Activated CD8-positive, alpha-beta T cell treated with anti-CD3 and anti-CD28 coated beads, Interleukin-2, amount 10 ng/mL, durations not matched to agents 7 days and 5 days (primary cell): ENCODE measurements at regions not wholly inside any gene's neighbourhood (a gene's known extent, or its start where the extent isn't known, plus 50 kb on each side); places are given as distances from the start of the nearest gene placed in this dataset.

Experiments
- ATAC-seq: fragments of 150-1000 bp; cut with Tn5 transposase; one replicate; pipeline ENCODE4 v1.10.0; 2021; ENCODE audit warnings: moderate library complexity
- CTCF ChIA-PET: fragments of 350-600 bp; sonication (Branson Sonifier 250); formaldehyde crosslinking; loops from one replicate; lab custom pipeline; 2021; ENCODE audit warnings: antibody characterized with exemption; lab: Charles Lee
- POLR2A ChIA-PET: fragments of 350-600 bp; sonication (Branson Sonifier 250); formaldehyde crosslinking; loops from one replicate; lab custom pipeline; 2021; ENCODE audit warnings: antibody characterized with exemption; lab: Charles Lee
- DNase-seq: peaks from one replicate; pipeline ENCODE4 v3.0.0-alpha.2; 2020
- H3K27ac Mint-ChIP-seq: one replicate; pipeline ENCODE4 v1.8.0; 2021; ENCODE audit warnings: mild to moderate bottlenecking, mixed read lengths
- H3K27me3 Mint-ChIP-seq: one replicate; pipeline ENCODE4 v1.8.0; 2021; ENCODE audit warnings: low read depth, mixed read lengths
- H3K36me3 Mint-ChIP-seq: one replicate; pipeline ENCODE4 v1.8.0; 2021; ENCODE audit warnings: low read depth, mixed read lengths
- H3K4me1 Mint-ChIP-seq: one replicate; pipeline ENCODE4 v1.8.0; 2021; ENCODE audit warnings: low read depth, mixed read lengths
- H3K4me3 Mint-ChIP-seq: one replicate; pipeline ENCODE4 v1.8.0; 2021; ENCODE audit warnings: mild to moderate bottlenecking, mixed read lengths
- H3K9me3 Mint-ChIP-seq: one replicate; pipeline ENCODE4 v1.8.0; 2022; ENCODE audit warnings: mixed read lengths; ENCODE audit not compliant: insufficient read depth

DNA sequence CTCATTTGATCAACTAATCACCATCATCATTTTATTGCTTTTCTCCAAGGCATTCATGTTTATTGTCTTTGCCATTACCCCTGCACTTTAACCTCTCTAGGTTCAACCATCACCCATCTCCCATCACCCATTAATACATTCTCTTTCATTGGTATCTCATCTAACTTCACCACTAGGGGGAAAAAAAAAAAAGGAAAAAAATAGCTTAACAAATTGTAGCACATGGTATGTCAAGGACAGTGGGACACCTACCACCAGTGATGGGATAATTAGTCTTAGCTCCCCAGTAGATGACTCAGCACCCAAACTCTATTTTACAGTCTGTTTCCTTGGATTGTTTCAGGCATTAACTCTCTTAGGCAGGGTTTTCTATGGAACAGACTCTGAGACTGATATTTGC lies 1770.2 kb upstream of the MIR17HG start:
- no peak overlapping the region for H3K4me3 Mint-ChIP-seq
- CTCF ChIA-PET = no interaction called here

GRCh38 chr13:89584058-89584620 lies 1763.3 kb upstream of the MIR17HG start:
- Mint-ChIP-seq H3K36me3 (no peaks in the 10 kb centered on the region), H3K27ac (no peak overlapping the region), H3K9me3 (no peaks in the 10 kb centered on the region), H3K4me3 (no peak overlapping the region), H3K27me3 (no peaks in the 10 kb centered on the region), H3K4me1 (no peaks in the 10 kb centered on the region)
- DNase-seq (no peak), ATAC-seq (no peak)
- ChIA-PET POLR2A (interaction anchor here (0.8 kb wide), 1 partner anchor 223 kb away, joined by 3 read pairs; no protein-coding TSS in a partner anchor), CTCF (no interaction called here)

More for the DNA sequence above, 1770.2 kb upstream of the MIR17HG start:
- no peak overlapping the region for H3K27ac Mint-ChIP-seq
- POLR2A ChIA-PET = no interaction called here
- ATAC-seq (no peak), DNase-seq (no peak)
- no peaks in the 10 kb centered on the region for H3K27me3 Mint-ChIP-seq
- no peaks in the 10 kb centered on the region for H3K36me3 Mint-ChIP-seq
- peaks cover 12% of the 10 kb centered on the region for H3K9me3 Mint-ChIP-seq
- H3K4me1 Mint-ChIP-seq = no peaks in the 10 kb centered on the region

DNA sequence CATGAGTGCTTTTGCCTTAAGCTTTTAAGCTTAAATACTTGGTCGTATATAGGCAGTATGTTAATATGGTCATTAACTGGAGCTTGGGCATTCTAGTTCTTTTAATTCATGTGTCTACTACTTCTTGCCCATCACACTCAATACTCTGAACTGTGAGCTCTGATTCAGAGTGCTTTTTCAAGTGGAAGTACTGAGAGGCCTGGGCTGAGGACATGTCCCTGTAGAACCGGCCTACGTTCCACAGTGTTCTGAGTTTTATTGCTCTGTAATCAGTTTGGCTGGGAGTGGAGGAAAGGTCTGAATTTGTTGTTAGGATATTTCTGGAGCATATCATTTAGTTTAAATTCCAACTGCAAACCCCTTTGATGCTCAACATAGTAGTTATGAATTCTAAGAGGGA lies 1744.8 kb upstream of the MIR17HG start:
- ATAC-seq (no peak), DNase-seq (no peak)
- H3K4me3 Mint-ChIP-seq = no peak overlapping the region
- peaks cover 24% of the 10 kb centered on the region for H3K9me3 Mint-ChIP-seq
- H3K27ac Mint-ChIP-seq = no peak overlapping the region
- ChIA-PET CTCF (no interaction called here), POLR2A (no interaction called here)
- no peaks in the 10 kb centered on the region for H3K4me1 Mint-ChIP-seq
- no peaks in the 10 kb centered on the region for H3K27me3 Mint-ChIP-seq
- H3K36me3 Mint-ChIP-seq = no peaks in the 10 kb centered on the region

DNA sequence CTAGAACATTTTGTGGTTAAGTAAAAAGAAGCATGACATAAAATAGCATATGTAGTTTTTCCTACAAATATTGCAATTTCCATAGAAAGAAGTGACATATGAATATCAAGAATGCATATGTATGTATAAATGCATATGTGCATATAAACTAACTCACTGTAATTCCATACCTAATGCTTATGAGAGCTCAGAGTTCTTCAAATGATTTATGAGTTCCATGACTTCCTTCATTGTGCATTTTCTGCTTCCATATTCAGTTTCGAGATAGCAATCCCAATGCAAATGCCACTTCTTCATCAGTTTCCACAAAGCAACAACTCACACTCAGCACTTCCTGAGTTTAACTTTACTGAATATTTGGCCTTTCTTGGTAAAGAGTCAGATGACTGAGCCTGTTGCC lies 1744.3 kb upstream of the MIR17HG start:
- ChIA-PET POLR2A (no interaction called here), CTCF (no interaction called here)
- no peak overlapping the region for H3K4me3 Mint-ChIP-seq
- H3K36me3 Mint-ChIP-seq = no peaks in the 10 kb centered on the region
- no peaks in the 10 kb centered on the region for H3K4me1 Mint-ChIP-seq
- peaks cover 24% of the 10 kb centered on the region for H3K9me3 Mint-ChIP-seq
- DNase-seq = no peak
- H3K27ac Mint-ChIP-seq = no peak overlapping the region
- H3K27me3 Mint-ChIP-seq = no peaks in the 10 kb centered on the region
- no peak for ATAC-seq

- no peaks in the 10 kb centered on the region for H3K4me1 Mint-ChIP-seq
- no peak for ATAC-seq
- H3K4me3 Mint-ChIP-seq = no peak overlapping the region
- POLR2A ChIA-PET = no interaction called here
- CTCF ChIA-PET = no interaction called here
- H3K27me3 Mint-ChIP-seq = no peaks in the 10 kb centered on the region
- no peak for DNase-seq
- H3K9me3 Mint-ChIP-seq = peaks cover 22% of the 10 kb centered on the region
- no peaks in the 10 kb centered on the region for H3K36me3 Mint-ChIP-seq
- H3K27ac Mint-ChIP-seq = no peak overlapping the region
Measured at GRCh38 chr13:89609318-89609717, 1738.2 kb upstream of the MIR17HG start.

GRCh38 chr13:89610331-89610730 lies 1737.2 kb upstream of the MIR17HG start:
- Mint-ChIP-seq H3K9me3 (peaks cover 15% of the 10 kb centered on the region), H3K27ac (no peak overlapping the region), H3K4me1 (no peaks in the 10 kb centered on the region), H3K4me3 (no peak overlapping the region), H3K27me3 (no peaks in the 10 kb centered on the region), H3K36me3 (no peaks in the 10 kb centered on the region)
- DNase-seq (no peak), ATAC-seq (no peak)
- POLR2A ChIA-PET = no interaction called here
- CTCF ChIA-PET = no interaction called here

DNA sequence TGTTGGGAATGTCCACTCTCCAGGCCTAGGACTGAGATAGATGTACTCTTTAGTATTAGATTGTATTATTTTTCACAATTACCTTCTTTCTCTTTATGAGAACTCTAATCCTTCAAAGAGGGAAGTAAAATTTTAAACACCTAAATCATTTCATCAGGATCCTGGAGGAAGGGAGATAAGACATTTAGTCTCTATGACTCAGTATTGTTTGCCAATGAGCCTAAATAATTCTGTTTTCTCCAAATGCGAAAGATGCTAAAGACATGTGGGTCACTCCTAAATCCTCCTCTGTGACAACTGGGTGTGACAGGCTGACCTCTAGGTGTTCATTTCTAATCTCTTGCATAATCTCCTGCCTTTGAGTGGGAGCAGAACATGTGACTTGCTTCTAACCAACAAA lies 1736.6 kb upstream of the MIR17HG start:
- ChIA-PET CTCF (no interaction called here), POLR2A (no interaction called here)
- ATAC-seq = no peak
- H3K27ac Mint-ChIP-seq = no peak overlapping the region
- H3K9me3 Mint-ChIP-seq = peaks cover 13% of the 10 kb centered on the region
- no peak for DNase-seq
- no peak overlapping the region for H3K4me3 Mint-ChIP-seq
- H3K27me3 Mint-ChIP-seq = no peaks in the 10 kb centered on the region
- no peaks in the 10 kb centered on the region for H3K36me3 Mint-ChIP-seq
- no peaks in the 10 kb centered on the region for H3K4me1 Mint-ChIP-seq

GRCh38 chr13:89627996-89628395 lies 1719.5 kb upstream of the MIR17HG start:
- POLR2A ChIA-PET = no interaction called here
- H3K4me3 Mint-ChIP-seq = no peak overlapping the region
- H3K27me3 Mint-ChIP-seq = no peaks in the 10 kb centered on the region
- no peaks in the 10 kb centered on the region for H3K4me1 Mint-ChIP-seq
- DNase-seq (no peak), ATAC-seq (no peak)
- H3K36me3 Mint-ChIP-seq = no peaks in the 10 kb centered on the region
- H3K27ac Mint-ChIP-seq = no peak overlapping the region
- peaks cover 15% of the 10 kb centered on the region for H3K9me3 Mint-ChIP-seq
- CTCF ChIA-PET = no interaction called here

- H3K4me1 Mint-ChIP-seq = no peaks in the 10 kb centered on the region
- no peak overlapping the region for H3K27ac Mint-ChIP-seq
- ChIA-PET CTCF (no interaction called here), POLR2A (no interaction called here)
- H3K36me3 Mint-ChIP-seq = no peaks in the 10 kb centered on the region
- peaks cover 17% of the 10 kb centered on the region for H3K9me3 Mint-ChIP-seq
- H3K4me3 Mint-ChIP-seq = no peak overlapping the region
- ATAC-seq (no peak), DNase-seq (no peak)
- no peaks in the 10 kb centered on the region for H3K27me3 Mint-ChIP-seq
Measured at GRCh38 chr13:89628567-89628966, 1718.9 kb upstream of the MIR17HG start.

DNA sequence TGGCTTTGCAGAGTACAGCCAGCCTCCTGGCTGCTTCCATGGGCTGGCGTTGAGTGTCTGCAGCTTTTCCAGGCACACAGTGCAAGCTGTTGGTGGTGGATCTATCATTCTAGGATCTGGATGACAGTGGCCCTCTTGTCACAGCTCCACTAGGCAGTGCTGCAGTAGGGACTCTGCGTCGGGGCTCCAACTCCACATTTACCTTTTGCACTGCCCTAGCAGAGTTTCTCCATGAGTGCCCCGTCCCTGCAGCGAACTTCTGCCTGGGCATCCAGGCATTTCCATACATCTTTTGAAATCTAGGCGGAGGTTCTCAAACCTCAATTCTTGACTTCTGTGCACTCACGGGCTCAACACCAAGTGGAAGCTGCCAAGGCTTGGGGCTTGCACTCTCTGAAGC lies 1697.3 kb upstream of the MIR17HG start:
- Mint-ChIP-seq H3K27me3 (no peaks in the 10 kb centered on the region), H3K27ac (no peak overlapping the region), H3K36me3 (no peaks in the 10 kb centered on the region), H3K4me1 (no peaks in the 10 kb centered on the region), H3K9me3 (peaks cover 19% of the 10 kb centered on the region), H3K4me3 (no peak overlapping the region)
- no peak for ATAC-seq
- ChIA-PET CTCF (no interaction called here), POLR2A (no interaction called here)
- DNase-seq = no peak

DNA sequence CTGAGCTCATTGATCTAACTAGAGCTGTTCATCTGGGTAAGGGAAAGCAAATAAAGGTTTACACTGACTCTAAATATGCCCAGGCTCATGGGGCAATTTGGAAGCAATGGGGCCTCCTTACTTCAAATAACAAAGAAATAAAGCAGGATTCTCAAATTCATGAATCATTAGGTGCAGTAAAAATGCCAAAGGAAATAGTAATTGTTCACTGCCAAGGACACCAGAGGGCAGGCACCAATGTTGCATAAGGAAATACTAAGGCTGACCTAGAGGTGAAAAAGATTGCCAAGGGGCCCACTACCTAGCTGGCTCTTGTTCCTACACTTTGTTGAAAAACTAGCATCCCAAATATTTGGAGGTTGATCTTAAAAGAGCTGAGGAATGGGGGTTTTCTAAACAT lies 1686.7 kb upstream of the MIR17HG start:
- no peaks in the 10 kb centered on the region for H3K27me3 Mint-ChIP-seq
- no peaks in the 10 kb centered on the region for H3K4me1 Mint-ChIP-seq
- no peak overlapping the region for H3K4me3 Mint-ChIP-seq
- CTCF ChIA-PET = no interaction called here
- POLR2A ChIA-PET = no interaction called here
- no peaks in the 10 kb centered on the region for H3K36me3 Mint-ChIP-seq
- peaks cover 10% of the 10 kb centered on the region for H3K9me3 Mint-ChIP-seq
- no peak overlapping the region for H3K27ac Mint-ChIP-seq
- ATAC-seq = no peak
- DNase-seq = no peak

DNA sequence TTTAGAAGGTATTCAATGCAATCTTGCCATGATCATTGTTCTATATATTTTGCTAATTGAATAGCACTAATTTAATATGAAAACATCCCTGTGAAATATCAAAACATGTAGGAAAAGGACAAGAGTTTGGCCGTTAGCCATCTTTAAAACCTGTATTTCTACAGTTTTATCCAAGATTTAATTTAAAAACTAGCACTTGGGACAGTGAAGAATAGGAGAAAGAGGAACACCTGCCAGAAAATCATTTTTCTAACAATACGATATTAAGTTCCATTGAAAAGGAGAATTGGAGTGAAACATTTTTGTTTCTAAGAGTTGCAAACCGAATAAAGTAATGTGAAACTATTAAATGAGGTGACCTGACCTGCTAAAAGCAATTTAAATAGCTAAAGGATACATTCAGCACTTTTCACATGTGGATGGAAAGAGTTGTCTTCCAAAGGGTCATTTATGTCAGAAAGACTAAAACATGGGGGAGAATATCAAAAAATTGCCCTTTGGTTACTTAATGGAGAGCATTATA lies 1673.6 kb upstream of the MIR17HG start:
- no peak overlapping the region for H3K27ac Mint-ChIP-seq
- no peaks in the 10 kb centered on the region for H3K27me3 Mint-ChIP-seq
- CTCF ChIA-PET = no interaction called here

More for the DNA sequence above, 1673.6 kb upstream of the MIR17HG start:
- H3K4me3 Mint-ChIP-seq = no peak overlapping the region
- DNase-seq (no peak), ATAC-seq (no peak)
- peaks cover 15% of the 10 kb centered on the region for H3K9me3 Mint-ChIP-seq
- POLR2A ChIA-PET = no interaction called here
- no peaks in the 10 kb centered on the region for H3K4me1 Mint-ChIP-seq
- no peaks in the 10 kb centered on the region for H3K36me3 Mint-ChIP-seq
